ENCODE measurements at regions not wholly inside any gene's neighbourhood (a gene's known extent, or its start where the extent isn't known, plus 50 kb on each side); places are given as distances from the start of the nearest gene placed in this dataset.

DNA sequence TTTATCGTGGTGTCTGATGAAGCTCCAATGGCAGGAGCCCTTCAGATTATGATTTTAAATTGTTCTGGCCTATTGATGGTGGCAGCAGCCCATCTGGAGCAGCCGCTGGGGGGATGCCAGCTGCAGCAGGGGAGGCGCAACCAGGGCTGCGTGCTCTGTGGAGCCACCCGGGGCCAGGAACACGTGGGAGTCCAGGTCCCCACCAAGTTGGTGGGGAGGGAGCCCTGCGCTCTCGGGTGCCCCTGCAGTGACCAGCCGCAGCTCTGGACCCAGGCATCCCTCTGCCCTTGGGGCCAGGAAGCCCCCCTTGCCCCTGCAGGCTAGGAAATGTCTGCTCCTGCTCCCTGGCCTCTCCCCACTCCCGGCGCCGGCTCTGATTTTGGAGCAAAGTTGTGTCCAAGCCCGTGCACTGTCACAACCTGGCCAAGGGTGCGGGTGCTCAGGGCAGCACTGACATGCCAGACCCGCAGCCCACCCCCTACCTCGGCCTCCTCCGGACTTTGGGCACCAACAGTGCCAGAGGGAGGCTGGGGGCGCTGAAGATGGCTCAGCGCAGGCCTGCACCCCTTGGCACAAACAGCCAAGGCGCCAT, 147.2 kb upstream of the ADO start:
- TF ChIP-seq POLR2A (IDR thresholded peaks at IDR 0.05; ENCODE audit: extremely low read depth, insufficient read length) (no peak), MYC (IDR thresholded peaks at IDR 0.05; ENCODE audit: low read depth, low read length) (no peak)
- TF ChIP-seq, protein P1, sequence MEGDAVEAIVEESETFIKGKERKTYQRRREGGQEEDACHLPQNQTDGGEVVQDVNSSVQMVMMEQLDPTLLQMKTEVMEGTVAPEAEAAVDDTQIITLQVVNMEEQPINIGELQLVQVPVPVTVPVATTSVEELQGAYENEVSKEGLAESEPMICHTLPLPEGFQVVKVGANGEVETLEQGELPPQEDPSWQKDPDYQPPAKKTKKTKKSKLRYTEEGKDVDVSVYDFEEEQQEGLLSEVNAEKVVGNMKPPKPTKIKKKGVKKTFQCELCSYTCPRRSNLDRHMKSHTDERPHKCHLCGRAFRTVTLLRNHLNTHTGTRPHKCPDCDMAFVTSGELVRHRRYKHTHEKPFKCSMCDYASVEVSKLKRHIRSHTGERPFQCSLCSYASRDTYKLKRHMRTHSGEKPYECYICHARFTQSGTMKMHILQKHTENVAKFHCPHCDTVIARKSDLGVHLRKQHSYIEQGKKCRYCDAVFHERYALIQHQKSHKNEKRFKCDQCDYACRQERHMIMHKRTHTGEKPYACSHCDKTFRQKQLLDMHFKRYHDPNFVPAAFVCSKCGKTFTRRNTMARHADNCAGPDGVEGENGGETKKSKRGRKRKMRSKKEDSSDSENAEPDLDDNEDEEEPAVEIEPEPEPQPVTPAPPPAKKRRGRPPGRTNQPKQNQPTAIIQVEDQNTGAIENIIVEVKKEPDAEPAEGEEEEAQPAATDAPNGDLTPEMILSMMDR (IDR thresholded peaks at IDR 0.05; ENCODE audit: low read depth, low read length) = no peak
- TF ChIP-seq, protein P2, sequence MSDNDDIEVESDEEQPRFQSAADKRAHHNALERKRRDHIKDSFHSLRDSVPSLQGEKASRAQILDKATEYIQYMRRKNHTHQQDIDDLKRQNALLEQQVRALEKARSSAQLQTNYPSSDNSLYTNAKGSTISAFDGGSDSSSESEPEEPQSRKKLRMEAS (IDR thresholded peaks at IDR 0.05; ENCODE audit: low read depth, low read length) = no peak
